ELR (cell line): ENCODE measurements at regions not wholly inside any gene's neighbourhood (a gene's known extent, or its start where the extent isn't known, plus 50 kb on each side); places are given as distances from the start of the nearest gene placed in this dataset.
A peak's percentile ranks its signal among the peaks of the same experiment; 100 is the strongest.

Source experiments
- DNase-seq: peaks from one replicate; pipeline ENCODE4 v3.0.0-alpha.2; 2015; ENCODE audit warnings: low read depth

DNA sequence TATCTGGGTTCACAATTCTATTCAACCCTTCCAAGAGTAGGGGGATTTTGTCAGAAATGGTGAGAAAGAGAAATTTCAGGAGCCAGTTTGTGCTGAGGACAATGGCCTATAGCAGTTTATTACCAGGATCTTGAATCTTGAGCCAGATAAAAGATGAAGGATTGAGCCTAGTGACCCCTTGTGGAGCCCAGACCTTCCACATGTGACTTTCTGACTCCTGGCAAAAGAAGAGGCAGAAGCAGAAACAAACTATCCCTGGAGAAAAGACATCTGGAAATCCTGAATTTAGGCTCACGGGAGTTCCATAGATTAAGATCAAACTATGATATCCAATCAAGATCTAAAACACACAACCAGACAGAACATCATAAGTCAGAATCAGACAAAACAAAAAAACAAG, 60.9 kb upstream of the CHRM2 start:
- DNase-seq = peak; percentile 1

DNA sequence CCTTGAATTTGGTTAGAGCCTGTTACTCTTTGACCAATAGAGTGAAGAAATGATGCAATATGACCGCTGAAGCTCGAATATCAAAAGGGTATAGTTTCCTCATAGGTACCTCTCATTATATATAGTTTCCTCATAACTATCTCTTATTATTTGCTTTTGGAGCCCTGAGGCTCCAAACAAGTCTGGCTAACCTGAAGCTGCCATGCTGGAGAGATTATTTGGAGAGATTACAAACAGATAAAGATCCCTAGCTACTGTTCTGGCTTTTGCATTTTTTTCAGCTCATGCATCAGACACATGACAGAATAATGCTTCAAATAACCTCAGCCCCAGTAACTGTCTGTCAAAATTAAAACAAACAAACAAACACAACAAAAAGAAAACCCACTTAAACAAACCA, 65.4 kb upstream of the CHRM2 start:
- DNase-seq = no peak

DNA sequence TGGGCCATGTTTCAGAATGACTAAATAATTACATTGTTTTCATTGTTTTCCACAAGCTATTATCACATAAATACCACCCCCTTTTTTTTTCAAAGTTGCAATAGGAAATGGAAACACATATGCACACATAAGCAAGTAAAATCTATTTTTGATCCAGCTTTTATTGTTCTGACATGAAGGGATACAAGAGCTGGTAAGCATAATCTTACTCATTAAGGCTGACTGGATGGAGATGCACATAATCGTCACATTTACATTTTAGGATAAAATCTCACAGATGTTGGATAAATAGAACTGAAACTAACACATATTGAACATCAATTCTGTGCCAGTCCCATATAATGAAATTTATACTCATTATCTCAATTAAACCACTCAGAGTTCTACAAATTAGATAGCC, 84.5 kb upstream of the CHRM2 start:
- DNase-seq = no peak

DNA sequence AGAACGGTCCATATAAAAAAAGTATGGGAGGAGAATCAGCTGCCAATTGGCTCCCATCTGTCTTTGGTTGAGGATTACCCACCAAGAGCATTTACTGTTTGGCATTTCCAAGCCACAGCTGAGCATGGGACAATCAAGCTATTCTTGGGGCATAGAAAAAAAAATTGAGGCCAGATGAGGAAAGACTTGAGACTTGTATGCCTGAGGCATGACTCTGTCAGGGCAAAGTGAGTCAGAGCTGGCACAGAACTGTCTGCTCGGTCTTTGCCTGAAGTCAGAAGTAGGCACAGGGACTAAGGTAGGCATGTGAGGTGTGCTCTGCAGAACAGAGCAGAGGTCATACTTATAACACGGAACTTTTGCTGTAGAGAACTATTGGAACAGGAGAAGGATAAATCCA, 126.5 kb upstream of the CHRM2 start:
- DNase-seq = peak; percentile 1

DNA sequence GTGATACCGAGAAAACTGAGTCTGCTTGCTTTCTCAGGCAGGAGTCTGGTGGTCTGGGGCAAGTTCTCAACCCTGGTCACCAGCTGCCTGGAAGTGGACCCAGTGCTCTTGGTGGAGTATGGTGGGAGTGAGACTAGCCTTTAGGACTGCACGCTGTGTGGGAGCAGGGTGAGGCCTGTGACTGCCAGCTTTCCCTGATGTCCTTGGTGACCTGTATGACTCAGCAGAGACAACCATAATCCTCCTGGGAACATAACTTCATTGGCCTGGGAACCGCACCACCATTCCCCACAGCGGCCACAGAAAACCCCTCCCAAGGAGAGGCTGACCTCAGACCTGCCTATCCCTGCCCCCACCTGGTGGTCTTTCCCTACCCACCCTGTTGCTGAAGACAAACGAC, 139.5 kb upstream of the CHRM2 start:
- DNase-seq = no peak

DNA sequence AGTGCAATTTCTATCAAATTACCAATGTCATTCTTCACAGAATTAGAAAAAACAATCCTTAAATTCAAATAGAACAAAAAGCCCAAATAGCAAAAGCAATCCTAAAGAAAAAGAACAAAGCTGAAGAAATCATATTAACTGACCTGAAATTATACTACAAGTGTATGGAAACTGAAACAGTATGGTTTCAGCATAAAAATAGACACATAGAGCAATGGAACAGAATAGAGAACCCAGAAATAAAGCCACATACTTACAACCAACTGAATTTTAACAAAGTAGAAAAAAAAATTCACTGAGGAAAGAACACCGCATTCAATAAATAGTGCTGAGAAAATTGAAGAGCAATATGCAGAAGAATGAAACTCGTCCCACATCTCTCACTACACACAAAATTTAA, 142.0 kb upstream of the CHRM2 start:
- no peak for DNase-seq

DNA sequence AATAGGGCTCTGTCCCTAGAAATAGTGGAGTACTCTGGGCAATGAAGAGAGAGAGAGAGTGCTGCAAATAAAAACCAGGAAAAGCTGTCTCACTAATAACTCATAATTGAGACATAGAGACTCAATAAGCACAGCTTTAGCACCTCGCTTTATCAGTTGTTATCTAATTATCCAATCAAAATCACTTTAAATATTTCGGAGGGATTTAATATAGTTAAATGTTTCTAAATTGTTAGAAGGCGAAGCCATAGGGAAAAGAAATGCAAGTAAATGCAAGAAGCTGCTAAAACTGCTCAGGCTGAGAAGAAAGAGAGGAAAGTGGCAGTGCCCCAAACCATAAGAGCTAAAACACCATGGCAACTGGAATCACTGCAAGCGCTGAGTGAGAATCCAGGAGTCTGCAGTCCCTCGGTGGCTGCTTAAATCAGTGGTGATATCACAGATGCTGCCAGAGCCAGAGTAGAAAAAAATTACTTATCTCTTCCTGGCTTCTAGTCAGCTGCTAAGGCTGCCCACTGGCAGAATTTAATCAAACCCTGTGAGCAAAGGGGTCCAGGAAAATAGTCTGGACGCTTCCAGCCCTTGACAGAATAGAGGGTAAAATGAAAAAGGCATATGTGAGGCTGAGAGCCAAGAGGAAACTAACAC, 150.4 kb upstream of the CHRM2 start:
- no peak for DNase-seq

DNA sequence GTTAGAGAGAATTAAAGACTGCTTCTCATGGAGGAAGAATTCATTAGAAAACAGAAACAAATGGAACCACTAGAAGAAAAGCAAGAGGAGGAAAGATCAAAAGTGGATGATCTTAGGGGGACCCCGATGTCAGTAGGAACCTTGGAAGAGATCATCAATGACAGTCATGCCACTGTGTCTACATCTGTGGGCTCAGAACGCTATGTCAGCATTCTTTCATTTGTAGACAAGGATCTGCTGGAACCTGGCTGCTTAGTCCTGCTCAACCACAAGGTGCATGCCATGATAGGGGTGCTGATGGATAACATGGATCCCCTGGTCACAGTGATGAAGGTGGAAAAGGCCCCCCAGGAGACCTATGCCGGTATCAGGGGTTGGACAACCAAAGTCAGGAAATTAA, 154.4 kb upstream of the CHRM2 start:
- no peak for DNase-seq

DNA sequence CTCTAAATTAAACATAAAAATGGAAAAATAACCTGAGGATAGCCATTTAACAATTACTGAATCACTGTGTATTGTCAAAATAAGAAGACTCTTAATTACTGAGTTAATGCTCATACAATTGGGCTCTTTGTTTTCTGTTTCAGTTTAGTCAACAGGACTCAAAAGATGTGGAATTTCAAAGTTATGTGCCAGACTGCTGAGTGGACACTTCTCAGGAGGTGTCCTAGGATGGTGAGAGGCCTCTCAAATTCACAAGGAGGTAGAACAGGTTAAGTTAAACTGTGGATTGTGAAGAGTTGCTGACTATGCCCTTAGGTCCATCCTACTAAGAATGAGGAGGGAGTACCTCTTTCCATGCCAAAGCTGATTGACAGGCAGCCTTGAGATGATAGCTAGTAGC, 157.7 kb upstream of the CHRM2 start:
- no peak for DNase-seq

DNA sequence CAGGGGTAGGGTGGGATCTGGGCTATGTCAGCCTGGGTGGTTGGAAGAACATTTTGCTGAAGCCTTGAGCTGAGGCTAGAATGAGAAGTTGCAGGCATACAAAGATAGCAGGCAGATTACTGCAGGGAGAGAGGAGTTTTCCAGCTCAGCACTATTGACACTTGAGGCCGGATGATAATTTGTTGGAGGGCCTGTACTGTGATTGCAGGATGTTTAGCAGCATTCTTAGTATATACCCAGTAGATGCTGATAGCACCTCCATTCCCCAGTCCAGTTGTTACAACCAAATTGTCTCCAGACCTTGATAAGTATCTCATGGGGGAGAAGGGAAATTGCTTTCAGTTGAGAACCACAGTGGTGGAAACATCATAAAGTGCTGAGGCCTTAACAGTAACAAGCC, 158.6 kb upstream of the CHRM2 start:
- DNase-seq = no peak

DNA sequence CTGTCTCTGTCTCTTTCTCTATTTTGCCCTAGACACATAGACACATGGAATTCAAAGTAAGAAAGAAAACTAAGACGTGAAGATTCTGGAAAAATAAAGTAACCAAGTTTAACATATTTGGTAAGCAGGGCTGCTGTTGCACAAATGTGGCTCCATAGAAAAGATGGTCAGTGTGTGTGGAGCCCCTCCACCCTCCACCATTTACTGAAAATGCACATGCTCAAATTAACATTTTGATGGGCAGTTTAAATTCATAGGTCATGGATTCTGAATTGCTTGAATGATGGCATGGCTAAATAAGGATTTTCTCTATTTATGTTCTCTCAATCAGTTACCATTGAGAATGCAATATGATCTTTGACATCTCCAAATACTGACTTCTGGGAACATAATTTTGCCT, 165.5 kb upstream of the CHRM2 start:
- no peak for DNase-seq

DNA sequence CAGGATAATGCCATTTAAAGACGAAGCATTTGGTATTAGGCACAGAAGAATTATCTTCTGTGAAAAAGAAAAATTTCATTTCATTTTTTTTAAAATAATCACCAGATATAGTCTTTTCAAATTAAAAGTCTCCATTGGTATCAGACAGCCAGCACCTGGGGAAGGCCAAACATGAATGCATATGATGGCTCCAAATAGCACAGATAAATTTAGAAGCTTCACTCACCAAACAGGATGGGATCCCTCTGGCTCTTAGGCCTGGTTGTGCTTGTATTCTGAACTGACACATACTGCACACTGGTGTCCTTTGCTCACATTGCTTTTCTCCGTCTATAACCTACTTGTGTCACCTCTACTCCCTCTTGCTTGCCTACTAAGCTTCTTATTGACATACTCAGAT, 169.5 kb upstream of the CHRM2 start:
- no peak for DNase-seq

DNA sequence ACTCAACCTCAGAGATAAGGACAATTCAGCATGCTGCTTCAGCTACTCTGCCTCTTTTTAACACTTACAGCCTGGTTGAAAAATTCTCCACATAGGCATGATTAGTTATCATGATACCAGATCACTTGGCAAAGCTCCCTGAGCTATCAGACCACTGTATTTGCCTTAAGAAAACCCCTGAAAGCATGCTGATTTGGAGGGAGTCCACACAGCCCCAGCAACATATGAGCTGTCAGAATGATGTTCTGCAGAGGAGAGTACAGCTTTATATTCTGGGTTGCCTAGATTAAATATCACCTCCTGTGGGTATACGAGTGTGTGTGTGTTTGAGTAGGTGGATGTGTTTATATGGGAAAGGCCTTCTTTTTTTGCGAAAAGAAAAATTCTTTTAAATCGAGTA, 170.2 kb upstream of the CHRM2 start:
- DNase-seq = no peak

DNA sequence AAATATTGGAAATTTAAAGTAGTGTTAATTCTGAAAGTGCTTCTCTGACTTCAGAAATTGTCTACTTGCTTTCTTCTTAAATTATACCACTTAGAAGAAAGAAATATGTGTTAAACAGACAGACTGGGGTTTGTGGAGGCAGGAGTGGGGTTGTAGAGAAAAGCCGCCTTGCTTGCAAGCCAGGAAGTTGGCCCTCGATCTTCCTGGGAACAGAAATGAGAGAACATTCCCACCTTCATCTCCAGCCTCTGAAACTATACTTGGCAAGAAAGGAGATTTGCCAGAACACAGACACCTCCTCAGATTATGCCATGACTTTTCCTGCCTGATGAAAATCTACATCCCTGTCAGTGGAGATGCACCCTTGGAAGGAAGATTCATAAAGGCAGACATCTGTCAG, 171.2 kb upstream of the CHRM2 start:
- DNase-seq = no peak

DNA sequence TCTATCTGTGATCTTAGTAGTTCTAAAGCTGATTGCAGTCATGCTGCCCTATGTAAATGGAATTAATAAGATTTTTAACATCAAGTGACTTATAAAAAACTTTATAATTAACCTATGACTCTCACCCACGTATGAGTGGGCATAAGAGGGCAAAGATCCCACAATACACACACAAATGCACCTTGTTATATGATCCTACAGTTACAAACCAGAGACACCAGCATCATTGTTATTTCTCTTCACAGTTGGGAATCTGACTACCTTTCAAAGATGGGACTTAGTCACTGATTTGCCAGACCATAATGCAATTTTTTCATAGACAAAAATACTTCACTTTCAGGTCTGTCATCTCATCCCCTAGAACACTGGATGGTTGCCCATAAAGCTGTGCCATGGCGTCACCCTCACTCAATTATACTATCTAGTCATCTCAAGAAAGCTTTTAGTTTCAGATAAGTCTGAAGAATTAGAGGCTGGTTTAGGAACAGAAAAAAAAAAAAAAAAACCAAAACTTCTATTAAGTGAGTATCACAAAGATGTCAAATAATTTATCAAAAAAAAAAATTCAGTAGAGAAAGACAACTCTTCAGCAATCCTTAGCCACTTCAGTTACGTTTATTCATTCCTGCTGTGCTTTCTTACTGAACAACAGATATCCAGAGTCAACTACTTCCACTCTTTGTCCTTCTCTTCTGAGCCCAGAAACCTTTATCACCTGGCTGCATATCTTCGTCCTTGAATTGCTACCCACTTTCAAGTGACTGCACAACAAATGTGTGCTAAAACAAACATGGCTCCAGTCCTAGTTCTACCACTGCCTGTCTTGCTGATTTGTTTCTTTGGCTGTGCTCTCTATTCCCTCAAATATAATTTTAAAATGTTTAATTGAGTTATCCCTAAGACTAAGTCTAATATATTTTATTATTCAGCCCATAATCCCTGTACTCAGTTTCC, 175.0 kb upstream of the CHRM2 start:
- DNase-seq = no peak

DNA sequence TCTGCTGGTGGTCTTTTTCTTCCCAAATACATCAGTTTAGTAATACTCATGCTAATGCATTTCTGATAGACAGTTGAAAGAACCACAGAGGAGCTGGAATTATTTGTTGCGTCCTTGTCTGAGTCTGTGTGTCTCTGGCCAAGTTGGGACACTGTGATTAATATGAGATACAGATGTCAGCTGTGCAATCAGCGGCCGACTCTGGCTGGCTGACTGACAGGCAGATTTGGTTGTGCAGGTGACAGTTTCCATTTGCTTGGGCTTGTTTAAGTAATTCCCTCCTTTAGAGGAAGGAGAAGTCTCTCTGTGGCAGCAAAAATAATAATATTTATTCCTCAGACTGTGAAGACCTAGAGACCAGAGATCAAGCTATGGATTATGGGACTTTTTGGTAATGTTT, 176.2 kb upstream of the CHRM2 start:
- no peak for DNase-seq

DNA sequence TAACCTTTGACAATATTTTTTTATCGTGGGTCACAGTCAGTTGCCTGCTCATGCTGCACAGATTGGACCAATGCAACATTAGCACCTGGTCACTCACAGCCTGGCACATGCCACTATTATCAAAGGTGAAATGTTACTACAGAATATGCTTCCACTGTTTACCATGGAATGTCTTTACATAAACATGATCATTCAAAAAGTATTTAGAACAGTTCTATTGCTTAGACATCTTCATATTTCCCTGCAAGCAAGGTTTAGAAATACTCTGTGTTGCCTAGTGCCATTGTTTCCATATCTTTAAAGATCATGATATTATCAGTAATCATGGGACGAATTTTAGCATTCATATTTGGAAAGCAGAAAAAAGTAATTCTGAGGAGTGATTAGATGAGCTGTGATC, 179.9 kb upstream of the CHRM2 start:
- no peak for DNase-seq

DNA sequence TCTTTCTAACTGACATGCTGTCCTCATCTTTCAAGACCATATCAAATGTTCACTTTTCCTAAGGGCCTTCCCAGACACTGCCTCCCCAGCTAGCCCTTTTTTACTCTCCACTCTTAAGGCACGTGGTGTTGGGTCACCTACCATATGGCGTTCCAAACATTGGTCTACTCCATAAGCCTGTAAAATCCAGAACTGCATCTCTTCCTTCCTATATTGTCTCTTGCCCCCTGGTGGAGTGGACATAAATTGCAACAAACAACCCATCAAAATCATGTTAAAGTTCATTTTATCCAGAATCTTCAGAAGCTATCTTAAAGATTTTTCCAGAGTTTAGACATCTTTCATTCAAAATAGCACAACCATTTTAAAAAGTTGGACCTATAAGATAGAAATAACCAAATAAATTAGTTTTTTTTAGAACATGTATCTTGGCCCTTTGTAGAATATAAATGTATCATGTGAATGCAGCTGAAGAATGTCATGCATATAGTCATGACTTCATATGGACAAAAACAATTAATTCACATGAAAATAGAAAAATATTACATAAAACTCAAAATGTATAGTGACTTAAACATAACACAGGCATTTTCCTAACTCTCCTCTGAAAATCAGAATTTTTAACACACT, 180.6 kb upstream of the CHRM2 start:
- DNase-seq = peak; percentile 64

DNA sequence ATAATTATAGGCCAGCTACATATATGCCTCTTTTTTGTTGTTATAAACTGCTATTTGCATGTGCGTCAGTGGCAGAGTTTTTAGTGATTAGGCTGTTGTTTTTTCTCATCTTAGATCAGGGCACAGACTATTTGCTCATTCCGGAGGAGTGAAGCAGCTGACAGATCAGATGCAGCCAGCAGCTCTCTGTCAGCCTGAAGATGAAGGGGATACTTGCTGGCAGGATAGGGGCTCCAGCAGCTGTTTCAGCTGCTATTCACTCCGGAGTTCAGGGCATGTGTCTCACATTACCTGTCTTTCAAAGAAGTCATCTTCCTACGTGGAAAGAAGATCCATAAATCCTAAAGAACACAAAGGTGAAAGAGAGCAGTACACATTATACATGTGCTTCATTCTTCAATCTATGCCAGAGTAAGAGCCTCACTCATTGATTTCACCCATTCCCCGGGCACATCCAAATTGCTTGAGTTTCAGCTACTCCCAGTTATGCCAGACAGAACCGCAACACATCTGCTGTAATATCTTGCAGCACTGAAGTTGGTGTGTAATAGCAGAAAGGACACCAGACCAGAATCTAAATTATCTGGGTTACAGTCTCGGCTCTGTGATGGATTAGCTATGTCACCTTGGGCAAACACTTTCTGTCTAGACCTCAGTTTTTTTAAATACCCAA, 182.8 kb upstream of the CHRM2 start:
- DNase-seq = no peak

DNA sequence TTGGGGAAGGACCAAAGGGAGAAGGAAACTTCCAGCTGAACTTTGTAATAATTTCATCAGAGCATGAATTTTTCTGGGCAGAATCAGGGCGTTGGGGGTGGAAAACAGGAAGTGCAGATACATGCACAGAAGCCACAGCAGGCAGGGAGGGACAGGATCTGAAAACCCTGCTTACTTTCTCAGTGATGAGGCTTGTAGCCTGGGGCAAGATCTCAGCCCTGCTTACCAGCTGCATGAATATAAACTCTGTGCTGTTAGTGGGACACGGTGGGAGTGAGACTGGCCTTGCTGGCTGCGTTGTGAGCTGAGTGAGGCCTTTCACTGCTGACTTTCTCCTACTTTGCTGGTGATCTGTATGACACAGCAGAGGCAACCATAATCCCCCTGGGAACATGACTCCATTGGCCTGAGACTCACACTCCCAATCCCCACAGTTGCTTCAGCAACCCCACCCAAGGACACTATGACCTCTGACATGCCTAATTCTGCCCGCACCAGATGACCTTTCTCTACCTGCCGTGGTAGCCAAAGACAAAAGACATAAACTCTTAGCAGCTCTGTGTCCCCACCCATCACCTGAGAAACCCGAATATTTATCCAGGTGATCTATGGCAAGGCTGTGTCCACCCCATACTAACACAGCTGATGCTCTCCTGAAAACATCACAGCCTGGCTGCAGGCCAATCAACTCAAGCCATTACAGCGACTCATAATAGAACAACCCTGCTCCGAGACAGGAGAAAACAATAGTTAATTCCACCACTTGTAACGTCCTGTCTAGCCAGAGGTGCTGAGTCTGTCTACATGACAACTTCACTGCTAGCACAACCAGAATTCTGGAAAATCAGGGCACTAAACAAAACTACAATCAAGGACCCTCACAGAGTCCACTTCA, 190.7 kb upstream of the CHRM2 start:
- DNase-seq = peak; percentile 89

DNA sequence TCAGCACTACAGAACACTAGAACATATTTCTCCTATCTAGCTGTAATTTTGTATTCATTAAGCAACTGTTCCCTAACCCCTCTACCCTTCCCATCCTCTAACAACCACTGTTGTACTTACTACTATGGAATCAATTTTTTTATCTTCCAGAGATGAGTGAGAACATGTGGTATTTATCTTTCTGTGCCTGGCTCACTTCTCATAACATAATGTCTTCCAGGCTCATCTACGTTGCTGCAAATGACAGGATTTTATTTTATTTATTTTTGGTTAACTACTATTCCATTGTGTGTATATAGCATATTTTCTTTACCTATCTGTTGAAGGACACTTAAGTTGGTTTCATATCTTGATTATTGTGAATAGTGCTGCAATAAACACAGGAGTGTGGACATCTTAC, 200.9 kb upstream of the CHRM2 start:
- no peak for DNase-seq
